Mammary epithelial cell (primary cell): ENCODE measurements at regions not wholly inside any gene's neighbourhood (a gene's known extent, or its start where the extent isn't known, plus 50 kb on each side); places are given as distances from the start of the nearest gene placed in this dataset.

Source experiments
- CTCF ChIP-seq, 2 donors: IDR thresholded peaks in 1 of 2; conservative IDR thresholded peaks in 1 of 2; 2 replicates each; pipeline ENCODE4 v1.5.1; 2011 to 2012; ENCODE audit warnings: inconsistent platforms in 2 of 2, low read length in 2 of 2, mild to moderate bottlenecking in 2 of 2, control low read depth in 1 of 2, low read depth in 1 of 2; ENCODE audit not compliant: insufficient read depth in 1 of 2; ENCODE audit errors: extremely low read depth in 1 of 2
- EZH2 ChIP-seq: IDR thresholded peaks from 2 replicates; pipeline ENCODE4 v1.6.1; 2012; ENCODE audit warnings: low read length, inconsistent platforms, borderline replicate concordance

DNA sequence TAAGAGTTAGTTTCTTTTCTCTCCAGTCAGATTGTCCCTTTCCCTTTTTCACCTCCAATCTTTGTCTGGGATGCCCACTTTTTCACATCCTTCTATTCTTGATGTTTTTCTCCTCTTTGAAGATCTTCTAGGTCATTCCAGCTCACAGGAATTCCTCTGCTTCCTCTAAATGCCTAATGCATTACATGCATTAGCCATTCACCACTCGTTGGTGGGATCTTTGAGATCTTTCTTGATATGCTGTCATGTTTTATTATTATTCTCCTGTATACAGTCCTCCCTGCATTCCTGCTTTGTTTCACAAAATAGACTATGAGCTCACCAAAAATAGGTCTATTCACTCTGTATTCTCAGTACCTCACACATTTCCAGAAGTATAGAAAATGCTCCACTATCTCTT, 129.0 kb downstream of the LYPLAL1 start:
- TF ChIP-seq CTCF (conservative IDR thresholded peaks at IDR 0.05 in 1 of 2, IDR thresholded peaks at IDR 0.05 in 1 of 2; ENCODE audit: extremely low read depth in 1 of 2, insufficient read depth in 1 of 2, low read depth in 1 of 2, low read length in 2 of 2) (no peak), EZH2 (no peak)
